ENCODE measurements at regions not wholly inside any gene's neighbourhood (a gene's known extent, or its start where the extent isn't known, plus 50 kb on each side); places are given as distances from the start of the nearest gene placed in this dataset.

- TF ChIP-seq CTCF (IDR thresholded peaks at IDR 0.05) (no peak), POLR2AphosphoS5 (IDR thresholded peaks at IDR 0.05) (no peak), POLR2A (IDR thresholded peaks at IDR 0.05) (no peak), EP300 (IDR thresholded peaks at IDR 0.05) (no peak)
These were observed 510.5 kb upstream of the CDH8 start for GRCh38 chr16:62546701-62547100.

Measured in stomach (tissue), 4 donors.